ENCODE measurements at regions not wholly inside any gene's neighbourhood (a gene's known extent, or its start where the extent isn't known, plus 50 kb on each side); places are given as distances from the start of the nearest gene placed in this dataset.
"Not testable (repeated sequence)": the region's sequence is repeated elsewhere in the genome, so short reads cannot be mapped to it uniquely, and the experiment has no call there.

DNA sequence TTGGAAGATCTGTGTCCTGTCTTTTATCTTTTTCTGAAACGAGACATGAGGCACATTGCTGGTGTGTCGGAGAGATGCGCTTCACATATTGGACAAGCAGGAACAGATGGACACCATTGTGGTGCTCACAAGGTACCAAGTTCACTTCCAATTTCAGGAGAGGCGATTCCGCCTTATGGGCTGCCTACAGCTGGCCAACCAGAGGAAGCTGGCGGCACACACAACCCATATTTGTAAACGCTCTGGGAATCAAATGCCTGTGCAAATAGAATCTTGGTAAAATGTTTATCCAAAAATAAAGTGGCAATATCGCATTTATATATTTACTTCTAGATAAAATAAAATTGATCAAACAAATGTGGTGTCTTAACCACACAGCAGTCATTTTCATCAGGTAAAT is 337.4 kb downstream of the TCERG1L start:
- H3K27me3 ChIP-seq, result no peaks in the 10 kb centered on the region
- no peaks in the 10 kb centered on the region for H3K9me3 ChIP-seq
- no peak for DNase-seq

DNA sequence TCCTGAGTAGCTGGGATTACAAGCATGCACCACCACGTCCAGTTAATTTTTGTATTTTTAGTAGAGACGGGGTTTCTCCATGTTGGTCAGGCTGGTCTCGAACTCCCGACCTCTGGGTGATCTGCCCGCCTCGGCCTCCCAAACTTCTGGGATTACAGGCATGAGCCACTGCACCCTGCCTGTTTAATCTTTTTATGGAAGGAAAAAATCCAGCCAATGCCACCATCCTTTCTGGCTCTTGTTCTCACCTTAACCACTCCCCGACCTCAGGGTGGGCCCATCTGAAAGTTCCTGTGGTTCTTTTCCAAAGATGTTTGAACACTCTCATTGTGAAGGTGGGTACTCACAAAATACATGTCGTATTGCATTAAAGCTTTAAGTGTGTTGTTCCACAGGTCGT is 336.2 kb downstream of the TCERG1L start:
- H3K36me3 ChIP-seq; H3K9me3 ChIP-seq; DNase-seq; H3K9ac ChIP-seq (ENCODE audit: low read depth in 2 of 2, low read length in 2 of 2); H3K4me3 ChIP-seq; H3K27me3 ChIP-seq; H3K27ac ChIP-seq; H3K4me1 ChIP-seq; intact Hi-C loops (cut with DNase I): not testable (repeated sequence)

More for the DNA sequence above, 337.4 kb downstream of the TCERG1L start:
- Histone ChIP-seq H3K9ac (ENCODE audit: low read depth in 2 of 2, low read length in 2 of 2) (no peak overlapping the region), H3K4me1 (no peaks in the 10 kb centered on the region), H3K4me3 (no peak overlapping the region), H3K36me3 (no peaks in the 10 kb centered on the region), H3K27ac (no peak overlapping the region)
- intact Hi-C loops (cut with DNase I), result no loop called here
- TF ChIP-seq, protein P1, sequence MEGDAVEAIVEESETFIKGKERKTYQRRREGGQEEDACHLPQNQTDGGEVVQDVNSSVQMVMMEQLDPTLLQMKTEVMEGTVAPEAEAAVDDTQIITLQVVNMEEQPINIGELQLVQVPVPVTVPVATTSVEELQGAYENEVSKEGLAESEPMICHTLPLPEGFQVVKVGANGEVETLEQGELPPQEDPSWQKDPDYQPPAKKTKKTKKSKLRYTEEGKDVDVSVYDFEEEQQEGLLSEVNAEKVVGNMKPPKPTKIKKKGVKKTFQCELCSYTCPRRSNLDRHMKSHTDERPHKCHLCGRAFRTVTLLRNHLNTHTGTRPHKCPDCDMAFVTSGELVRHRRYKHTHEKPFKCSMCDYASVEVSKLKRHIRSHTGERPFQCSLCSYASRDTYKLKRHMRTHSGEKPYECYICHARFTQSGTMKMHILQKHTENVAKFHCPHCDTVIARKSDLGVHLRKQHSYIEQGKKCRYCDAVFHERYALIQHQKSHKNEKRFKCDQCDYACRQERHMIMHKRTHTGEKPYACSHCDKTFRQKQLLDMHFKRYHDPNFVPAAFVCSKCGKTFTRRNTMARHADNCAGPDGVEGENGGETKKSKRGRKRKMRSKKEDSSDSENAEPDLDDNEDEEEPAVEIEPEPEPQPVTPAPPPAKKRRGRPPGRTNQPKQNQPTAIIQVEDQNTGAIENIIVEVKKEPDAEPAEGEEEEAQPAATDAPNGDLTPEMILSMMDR (IDR thresholded peaks at IDR 0.05), result no peak

DNA sequence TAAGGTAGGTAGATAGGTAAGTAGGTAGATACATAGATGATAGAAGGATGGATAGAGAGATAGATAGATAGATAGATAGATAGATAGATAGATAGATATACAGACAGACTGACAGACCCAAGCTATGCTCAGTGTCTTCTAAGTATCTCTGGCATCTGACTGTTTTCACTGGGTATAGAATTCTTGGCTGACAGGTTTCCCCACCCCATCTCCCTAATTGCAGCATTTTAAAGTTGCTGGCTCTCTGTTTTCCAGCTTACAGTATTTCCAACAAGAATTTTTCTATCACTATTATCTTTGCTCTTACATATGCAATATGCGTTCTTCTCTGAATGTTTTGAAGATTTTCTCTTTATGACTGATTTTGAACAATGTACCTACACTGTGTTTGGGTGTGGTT is 328.7 kb downstream of the TCERG1L start:
- H3K36me3 ChIP-seq, result no peaks in the 10 kb centered on the region
- no peak overlapping the region for H3K9ac ChIP-seq (ENCODE audit: low read depth in 2 of 2, low read length in 2 of 2)
- H3K27me3 ChIP-seq, result no peaks in the 10 kb centered on the region
- TF ChIP-seq, protein P1 (IDR thresholded peaks at IDR 0.05), result no peak
- no peaks in the 10 kb centered on the region for H3K4me1 ChIP-seq
- no peaks in the 10 kb centered on the region for H3K9me3 ChIP-seq
- H3K27ac ChIP-seq, result no peak overlapping the region
- intact Hi-C loops (cut with DNase I), result no loop called here
- DNase-seq, result no peak
- H3K4me3 ChIP-seq, result no peak overlapping the region

DNA sequence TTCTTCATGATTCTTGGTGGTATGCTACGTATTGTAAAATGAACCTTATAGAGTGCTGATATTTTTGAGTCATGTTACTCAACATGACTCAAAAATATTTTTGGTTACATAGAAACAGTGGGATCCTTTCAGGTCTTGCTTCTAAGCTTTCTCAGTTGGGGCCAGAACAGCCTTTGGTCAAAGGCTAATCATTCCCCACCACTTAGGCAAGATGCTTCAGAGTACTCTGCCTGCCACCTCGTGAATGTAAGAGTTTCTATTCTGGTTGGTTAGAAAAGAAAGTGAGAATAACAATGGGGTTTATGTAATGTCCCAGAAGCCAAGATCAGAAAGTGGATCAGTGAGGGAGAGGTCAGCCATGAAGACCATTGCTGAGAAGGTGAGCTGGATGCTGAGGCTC is 327.8 kb downstream of the TCERG1L start:
- Histone ChIP-seq H3K27ac (no peak overlapping the region), H3K9me3 (no peaks in the 10 kb centered on the region), H3K27me3 (no peaks in the 10 kb centered on the region), H3K4me1 (no peaks in the 10 kb centered on the region), H3K36me3 (no peaks in the 10 kb centered on the region), H3K9ac (ENCODE audit: low read depth in 2 of 2, low read length in 2 of 2) (no peak overlapping the region), H3K4me3 (no peak overlapping the region)
- DNase-seq, result no peak
- intact Hi-C loops (cut with DNase I), result no loop called here
- TF ChIP-seq, protein P1 (IDR thresholded peaks at IDR 0.05), result no peak

DNA sequence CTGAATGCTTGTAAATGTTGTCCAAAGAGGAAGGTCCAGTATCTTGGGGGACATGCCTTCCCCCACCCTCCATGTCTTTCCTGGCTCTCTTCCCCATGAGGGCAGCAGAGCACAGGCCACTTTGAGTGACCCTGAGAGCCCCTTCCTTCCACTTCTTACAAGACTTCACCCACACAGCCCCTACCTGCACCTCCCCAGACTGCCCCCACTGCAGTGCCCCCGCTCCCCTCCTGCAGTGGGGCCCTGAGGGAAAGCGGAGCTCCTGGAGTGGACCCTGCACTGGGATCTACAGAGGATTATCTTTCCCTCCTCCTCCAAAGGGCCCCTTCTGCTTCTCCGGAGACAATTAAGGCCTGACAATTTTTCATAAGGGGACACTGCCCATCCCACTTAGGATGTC is 326.8 kb downstream of the TCERG1L start:
- intact Hi-C loops (cut with DNase I), result no loop called here
- no peak for DNase-seq
- H3K4me3 ChIP-seq, result no peak overlapping the region
- no peaks in the 10 kb centered on the region for H3K36me3 ChIP-seq
- TF ChIP-seq, protein P1 (IDR thresholded peaks at IDR 0.05), result no peak
- H3K27me3 ChIP-seq, result no peaks in the 10 kb centered on the region
- H3K9me3 ChIP-seq, result no peaks in the 10 kb centered on the region
- no peaks in the 10 kb centered on the region for H3K4me1 ChIP-seq
- H3K9ac ChIP-seq (ENCODE audit: low read depth in 2 of 2, low read length in 2 of 2), result no peak overlapping the region
- H3K27ac ChIP-seq, result no peak overlapping the region

DNA sequence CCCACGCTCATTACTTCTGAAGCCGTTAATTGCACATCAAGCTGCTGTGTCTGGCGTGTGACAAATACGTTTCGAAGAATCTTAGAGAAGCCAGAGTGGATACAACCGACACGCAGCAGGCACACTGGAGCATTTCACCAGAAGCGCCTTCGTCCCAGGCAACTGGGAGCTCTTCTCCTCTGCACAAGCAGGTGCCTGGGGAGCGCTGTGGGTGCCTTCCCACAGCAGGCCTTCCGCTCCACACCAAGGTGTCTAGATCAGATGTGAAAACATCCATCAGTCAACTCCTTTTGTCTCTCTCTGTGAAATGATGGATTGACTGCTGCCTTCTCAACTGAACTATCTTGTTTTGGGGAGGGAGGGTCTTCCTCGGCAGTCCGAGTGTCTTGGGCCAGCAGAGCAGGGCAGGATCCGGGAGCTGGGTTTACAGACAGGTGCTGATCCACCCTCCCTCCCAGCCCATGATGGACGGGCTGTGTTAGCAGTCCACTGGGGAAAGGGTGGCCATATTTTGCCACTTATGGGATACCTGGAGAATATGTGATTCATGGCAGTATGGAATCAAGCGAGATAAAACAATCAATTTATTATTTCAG is 326.3 kb downstream of the TCERG1L start:
- Histone ChIP-seq H3K27ac (no peak overlapping the region), H3K4me1 (no peaks in the 10 kb centered on the region), H3K9ac (ENCODE audit: low read depth in 2 of 2, low read length in 2 of 2) (no peak overlapping the region), H3K27me3 (no peaks in the 10 kb centered on the region), H3K9me3 (no peaks in the 10 kb centered on the region), H3K4me3 (no peak overlapping the region), H3K36me3 (no peaks in the 10 kb centered on the region)
- intact Hi-C loops (cut with DNase I), result no loop called here
- TF ChIP-seq, protein P1 (IDR thresholded peaks at IDR 0.05), result no peak
- DNase-seq, result no peak
